K562 (cell line): ENCODE measurements at regions not wholly inside any gene's neighbourhood (a gene's known extent, or its start where the extent isn't known, plus 50 kb on each side); places are given as distances from the start of the nearest gene placed in this dataset.

Experiments used
- ATAC-seq: fragments of 200-7000 bp; cut with Tn5 transposase; 3 replicates; pipeline ENCODE4 v1.9.1; 2020; ENCODE audit warnings: moderate library complexity
- BruUV-seq: library from RNA; stranded (reverse); fragments of 400-500 nt; replicated peaks from 2 replicates; lab custom pipeline; 2021; lab: Mats Ljungman, UMichigan
- CTCF ChIA-PET: fragments of 300-600 bp; formaldehyde crosslinking; extraction: SDS; loops from one replicate; lab custom pipeline; 2021; ENCODE audit warnings: low intra/inter-chr PET ratio; lab: Yijun Ruan, JAX
- POLR2A ChIA-PET: fragments of 300-600, 350-650 bp; sonication (Branson Sonifier 250); formaldehyde crosslinking; extraction: SDS; loops from one replicate; lab custom pipeline; 2021; ENCODE audit warnings: antibody characterized with exemption, inconsistent platforms; lab: Yijun Ruan, JAX
- DNase-seq, 4 experiments: peaks; one replicate each; pipeline versions ENCODE4 v3.0.0 to v3.0.0-alpha.2; 2011 to 2018; ENCODE audit warnings: low spot score in 3 of 4, mixed read lengths in 3 of 4; ENCODE audit errors: extremely low read depth in 1 of 4
- FAIRE-seq: peaks from 2 replicates; lab custom pipeline; 2011; peaks lifted over from hg19 to GRCh38; lab: Jason Lieb, UNC
- H2AFZ ChIP-seq: 2 replicates; pipeline ENCODE4 v1.6.0; 2011; ENCODE audit warnings: low read depth, low read length, control low read depth, inconsistent platforms
- H3K27ac ChIP-seq: fragments of 200-600 bp; 3 replicates; pipeline ENCODE4 v1.8.0; 2011; ENCODE audit warnings: low read depth, mild to moderate bottlenecking, control low read depth, inconsistent platforms, low read length, moderate library complexity, mixed read lengths; ENCODE audit errors: extremely low read depth
- H3K27me3 ChIP-seq, 2 experiments: fragments of 300-600 bp in 1 of 2; 2 replicates in 1 of 2; 3 replicates in 1 of 2; pipeline versions ENCODE4 v1.6.0 to v1.8.0; 2011; ENCODE audit warnings: inconsistent platforms in 2 of 2, low read length in 2 of 2, mild to moderate bottlenecking in 1 of 2, mixed read lengths in 1 of 2, moderate library complexity in 1 of 2; ENCODE audit not compliant: control insufficient read depth in 2 of 2, insufficient read depth in 2 of 2
- H3K36me3 ChIP-seq: fragments of 300-600 bp; 3 replicates; pipeline ENCODE4 v1.8.0; 2011; ENCODE audit warnings: mild to moderate bottlenecking, low read length, inconsistent platforms; ENCODE audit not compliant: control insufficient read depth, insufficient read depth
- H3K4me1 ChIP-seq, 2 experiments: fragments of 200-600 bp in 1 of 2; replicated peaks in 1 of 2; 2 replicates in 1 of 2; 3 replicates in 1 of 2; pipeline versions ENCODE4 v1.5.1 to v1.8.0; 2011; ENCODE audit warnings: inconsistent platforms in 2 of 2, low read length in 2 of 2, mild to moderate bottlenecking in 1 of 2, mixed read lengths in 1 of 2, moderate library complexity in 1 of 2; ENCODE audit not compliant: control insufficient read depth in 2 of 2, insufficient read depth in 2 of 2
- H3K4me2 ChIP-seq: 2 replicates; pipeline ENCODE4 v1.6.1; 2011; ENCODE audit warnings: low read length, control low read depth, inconsistent platforms, mixed read lengths; ENCODE audit not compliant: insufficient read depth
- H3K4me3 ChIP-seq: fragments of 200-600 bp; sonication (generic), shearing (Covaris generic); 2 replicates; pipeline ENCODE4 v1.5.1; 2016; ENCODE audit warnings: control low read depth, inconsistent platforms
- H3K79me2 ChIP-seq: fragments of 200-600 bp; 3 replicates; pipeline ENCODE4 v1.8.0; 2011; ENCODE audit warnings: low read length, inconsistent platforms; ENCODE audit not compliant: control insufficient read depth, insufficient read depth
- H3K9ac ChIP-seq, 2 experiments: 2 replicates each; pipeline versions ENCODE4 v1.6.0 to v1.6.1; 2011; ENCODE audit warnings: low read depth in 2 of 2, low read length in 2 of 2, control low read depth in 1 of 2, inconsistent platforms in 1 of 2, mild to moderate bottlenecking in 1 of 2, mixed read lengths in 1 of 2; ENCODE audit not compliant: insufficient read depth in 1 of 2
- H3K9me1 ChIP-seq: one replicate; pipeline ENCODE4 v1.6.0; 2011; ENCODE audit warnings: inconsistent platforms, mild to moderate bottlenecking, low read length, moderate library complexity; ENCODE audit not compliant: control insufficient read depth, insufficient read depth
- H3K9me3 ChIP-seq: replicated peaks from 2 replicates; pipeline ENCODE4 v1.5.1; 2011; ENCODE audit warnings: low read depth, low read length, inconsistent platforms; ENCODE audit not compliant: control insufficient read depth, insufficient read depth
- H4K20me1 ChIP-seq: replicated peaks from 2 replicates; pipeline ENCODE4 v1.6.1; 2011; ENCODE audit warnings: low read length, inconsistent platforms, mixed read lengths; ENCODE audit not compliant: control insufficient read depth, insufficient read depth
- BCOR ChIP-seq: fragments of 450-650 bp; IDR thresholded peaks from 2 replicates; pipeline ENCODE4 v1.6.1; 2016
- PTRF ChIP-seq: fragments of 450-650 bp; IDR thresholded peaks from 2 replicates; pipeline ENCODE4 v1.6.1; 2016; ENCODE audit warnings: mild to moderate bottlenecking, missing genetic modification characterization, missing compliant biosample characterization
- RHOXF2B ChIP-seq: fragments of 250-450 bp; sonication (Bioruptor Pico); conservative IDR thresholded peaks from 2 replicates; pipeline ENCODE4 v1.5.1; 2021
- SMAD2 ChIP-seq: fragments of 150-350 bp; IDR thresholded peaks from 2 replicates; pipeline ENCODE4 v1.6.1; 2014; ENCODE audit warnings: low read depth, mild to moderate bottlenecking, low read length
- SP2 ChIP-seq: IDR thresholded peaks from 2 replicates; pipeline ENCODE4 v1.6.1; 2011; ENCODE audit warnings: mild to moderate bottlenecking, low read depth, low read length, moderate library complexity; ENCODE audit not compliant: poor library complexity, severe bottlenecking; ENCODE audit errors: extremely low read depth
- WGBS: fragments of 100-300 bp; shearing (Covaris generic); methylation state at CpG from one replicate; pipeline ENCODE4 v1.1.6; 2016; ENCODE audit warnings: low coverage, mixed read lengths; ENCODE audit not compliant: insufficient coverage; ENCODE audit errors: missing lambda C conversion rate; 5-methylcytosine and 5-hydroxymethylcytosine counted together
- in situ Hi-C: fragments of 300-500 bp; cut with MboI; formaldehyde crosslinking; loops from 4 replicates; pipeline ENCODE4 v1.15.0; 2018; ENCODE audit warnings: inconsistent platforms, mixed read lengths
- intact Hi-C: fragments of 100-400 bp; cut with micrococcal nuclease; formaldehyde crosslinking; loops from 2 replicates; pipeline ENCODE4 v1.14.2; 2022
- TF ChIP-seq, protein P1 (sequence below): fragments of 250-450 bp; sonication (Bioruptor Pico); IDR thresholded peaks from 2 replicates; pipeline ENCODE4 v1.5.0; 2020; ENCODE audit warnings: mild to moderate bottlenecking, borderline replicate concordance
- TF ChIP-seq, protein P2 (sequence below): sonication (generic); formaldehyde crosslinking; IDR thresholded peaks from 2 replicates; pipeline ENCODE4 v1.8.0; 2022; ENCODE audit warnings: missing genetic modification reagents, mild to moderate bottlenecking, borderline replicate concordance

DNA sequence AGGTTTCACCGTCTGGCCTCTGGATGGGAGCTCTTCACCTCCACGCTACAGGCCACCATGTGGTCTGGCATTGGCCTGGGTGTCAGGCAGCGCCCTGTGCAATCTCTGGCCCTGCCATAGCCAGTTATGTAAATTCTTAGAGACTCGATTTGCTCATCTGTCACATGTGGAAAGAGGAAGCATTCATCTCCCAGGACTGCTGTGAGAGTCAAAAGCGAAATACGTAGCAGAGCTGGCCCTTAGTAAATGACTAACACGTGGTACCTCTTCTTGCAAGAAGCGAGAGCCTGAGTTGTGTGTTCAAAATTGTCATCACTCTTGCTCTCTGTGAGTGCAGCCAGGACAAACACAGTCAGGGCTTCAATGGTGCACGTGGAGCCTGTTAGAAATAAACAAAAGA lies 159.0 kb upstream of the BACE2 start:
- Histone ChIP-seq H3K27me3 (no peaks in the 10 kb centered on the region), H2AFZ (no peak overlapping the region), H4K20me1 (no peaks in the 10 kb centered on the region), H3K4me3 (no peak overlapping the region), H3K27ac (no peak overlapping the region), H3K9me3 (no peaks in the 10 kb centered on the region; the same call in 1 of the 2 replicates), H3K9me1 (no peaks in the 10 kb centered on the region), H3K36me3 (no peaks in the 10 kb centered on the region), H3K4me2 (no peak overlapping the region), H3K4me1 (no peaks in the 10 kb centered on the region), H3K79me2 (no peaks in the 10 kb centered on the region), H3K9ac (no peak overlapping the region)
- ATAC-seq: no peak
- FAIRE-seq: no peak
- in situ Hi-C loops: no loop called here
- ChIA-PET CTCF (no interaction called here), POLR2A (no interaction called here)
- WGBS: 0% methylated on average over 9 of the region's 9 CpGs
- no TSS peak for BruUV-seq
- intact Hi-C loops: no loop called here
- no peak for DNase-seq
- TF ChIP-seq SP2 (no peak), PTRF (tag) (no peak), BCOR (no peak), RHOXF2B (CRISPR knock-in tag) (no peak), SMAD2 (no peak)
- TF ChIP-seq, protein P1, sequence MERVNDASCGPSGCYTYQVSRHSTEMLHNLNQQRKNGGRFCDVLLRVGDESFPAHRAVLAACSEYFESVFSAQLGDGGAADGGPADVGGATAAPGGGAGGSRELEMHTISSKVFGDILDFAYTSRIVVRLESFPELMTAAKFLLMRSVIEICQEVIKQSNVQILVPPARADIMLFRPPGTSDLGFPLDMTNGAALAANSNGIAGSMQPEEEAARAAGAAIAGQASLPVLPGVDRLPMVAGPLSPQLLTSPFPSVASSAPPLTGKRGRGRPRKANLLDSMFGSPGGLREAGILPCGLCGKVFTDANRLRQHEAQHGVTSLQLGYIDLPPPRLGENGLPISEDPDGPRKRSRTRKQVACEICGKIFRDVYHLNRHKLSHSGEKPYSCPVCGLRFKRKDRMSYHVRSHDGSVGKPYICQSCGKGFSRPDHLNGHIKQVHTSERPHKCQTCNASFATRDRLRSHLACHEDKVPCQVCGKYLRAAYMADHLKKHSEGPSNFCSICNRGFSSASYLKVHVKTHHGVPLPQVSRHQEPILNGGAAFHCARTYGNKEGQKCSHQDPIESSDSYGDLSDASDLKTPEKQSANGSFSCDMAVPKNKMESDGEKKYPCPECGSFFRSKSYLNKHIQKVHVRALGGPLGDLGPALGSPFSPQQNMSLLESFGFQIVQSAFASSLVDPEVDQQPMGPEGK: no peak
- TF ChIP-seq, protein P2, sequence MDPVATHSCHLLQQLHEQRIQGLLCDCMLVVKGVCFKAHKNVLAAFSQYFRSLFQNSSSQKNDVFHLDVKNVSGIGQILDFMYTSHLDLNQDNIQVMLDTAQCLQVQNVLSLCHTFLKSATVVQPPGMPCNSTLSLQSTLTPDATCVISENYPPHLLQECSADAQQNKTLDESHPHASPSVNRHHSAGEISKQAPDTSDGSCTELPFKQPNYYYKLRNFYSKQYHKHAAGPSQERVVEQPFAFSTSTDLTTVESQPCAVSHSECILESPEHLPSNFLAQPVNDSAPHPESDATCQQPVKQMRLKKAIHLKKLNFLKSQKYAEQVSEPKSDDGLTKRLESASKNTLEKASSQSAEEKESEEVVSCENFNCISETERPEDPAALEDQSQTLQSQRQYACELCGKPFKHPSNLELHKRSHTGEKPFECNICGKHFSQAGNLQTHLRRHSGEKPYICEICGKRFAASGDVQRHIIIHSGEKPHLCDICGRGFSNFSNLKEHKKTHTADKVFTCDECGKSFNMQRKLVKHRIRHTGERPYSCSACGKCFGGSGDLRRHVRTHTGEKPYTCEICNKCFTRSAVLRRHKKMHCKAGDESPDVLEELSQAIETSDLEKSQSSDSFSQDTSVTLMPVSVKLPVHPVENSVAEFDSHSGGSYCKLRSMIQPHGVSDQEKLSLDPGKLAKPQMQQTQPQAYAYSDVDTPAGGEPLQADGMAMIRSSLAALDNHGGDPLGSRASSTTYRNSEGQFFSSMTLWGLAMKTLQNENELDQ (CRISPR knock-in tag): no peak
